ENCODE measurements at regions not wholly inside any gene's neighbourhood (a gene's known extent, or its start where the extent isn't known, plus 50 kb on each side); places are given as distances from the start of the nearest gene placed in this dataset.
A peak's percentile ranks its signal among the peaks of the same experiment; 100 is the strongest.

DNA sequence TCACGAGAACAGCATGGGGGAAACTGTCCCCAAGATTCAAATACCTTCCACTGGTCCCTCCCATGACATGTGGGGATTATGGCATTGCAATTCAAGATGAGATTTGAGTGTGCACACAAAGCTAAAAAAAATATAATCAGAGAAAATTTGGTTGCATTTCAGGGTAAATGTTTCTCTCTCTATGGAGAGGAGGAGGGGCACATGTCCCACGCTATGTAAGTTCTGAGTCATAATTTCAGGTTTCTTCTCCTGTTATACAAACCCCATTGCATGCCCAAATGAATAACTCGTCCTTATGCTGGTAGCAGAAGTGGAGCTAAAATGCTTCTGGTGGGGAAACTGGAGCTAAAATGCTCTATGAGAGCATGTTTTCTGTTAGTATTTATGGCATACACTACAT, 209.7 kb upstream of the DCBLD2 start:
- DNase-seq, result no peak
- in situ Hi-C loops (cut with MboI; ENCODE audit: low pct_unique_long_range_greater_than_20kb, low sequenced_read_pairs), result no loop called here

DNA sequence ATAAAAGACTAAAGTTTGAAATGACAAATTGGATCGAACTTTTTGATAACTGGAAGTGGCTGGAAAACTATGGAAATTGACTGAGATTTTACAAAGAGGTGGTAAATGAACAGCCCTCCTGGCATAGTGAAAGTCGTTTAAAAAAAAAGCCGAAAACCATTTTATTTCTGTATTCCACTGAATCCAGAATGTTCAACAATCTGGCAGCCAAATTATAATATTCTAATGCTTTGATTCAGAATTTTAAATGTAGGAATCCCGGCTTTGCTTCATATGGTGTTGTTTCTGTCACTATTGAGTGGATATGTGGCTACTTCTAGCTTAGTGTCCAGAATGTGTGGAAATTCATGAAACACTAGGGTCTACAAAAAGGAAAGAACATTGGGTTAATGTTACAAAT, 208.9 kb upstream of the DCBLD2 start:
- in situ Hi-C loops (cut with MboI; ENCODE audit: low pct_unique_long_range_greater_than_20kb, low sequenced_read_pairs), result no loop called here

DNA sequence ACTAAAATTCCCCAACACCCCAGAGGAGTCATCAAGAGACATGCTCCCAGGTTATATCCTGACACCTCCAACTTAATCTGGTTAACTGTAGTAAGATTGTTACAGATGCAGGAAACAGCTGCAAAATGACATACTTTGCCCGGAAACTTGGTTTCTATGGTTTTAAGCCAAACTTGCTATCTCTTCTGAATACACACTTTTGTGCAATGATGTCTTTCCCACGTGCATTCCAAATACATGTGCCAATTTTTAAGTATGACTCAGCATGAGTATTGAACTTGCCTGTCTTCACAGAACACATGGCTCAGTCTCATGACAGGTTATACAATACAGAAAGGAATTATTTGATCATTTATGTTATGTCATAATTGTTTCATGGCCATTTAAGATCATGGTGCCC, 207.0 kb upstream of the DCBLD2 start:
- in situ Hi-C loops (cut with MboI; ENCODE audit: low pct_unique_long_range_greater_than_20kb, low sequenced_read_pairs), result no loop called here
- no peak for DNase-seq

More for the DNA sequence above, 208.9 kb upstream of the DCBLD2 start:
- no peak for DNase-seq

DNA sequence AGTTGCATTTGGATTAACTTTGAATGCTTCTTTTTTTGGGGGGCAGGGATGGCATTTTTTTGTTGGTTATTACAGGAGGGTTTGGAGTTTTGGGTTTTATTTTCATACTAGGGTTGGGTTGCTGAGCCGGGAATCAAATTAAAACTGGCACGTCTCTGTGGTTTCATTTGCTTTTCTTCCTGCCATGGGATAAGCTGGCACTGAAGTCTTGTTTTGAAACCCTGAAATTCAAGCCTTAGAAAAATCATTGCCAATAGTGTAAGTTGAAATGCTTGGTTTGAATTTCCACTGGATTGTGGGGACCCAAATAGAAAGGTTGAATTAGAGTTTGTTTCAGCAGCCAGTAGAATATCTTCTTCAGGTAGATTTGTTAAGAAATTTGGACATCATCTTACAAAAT, 193.1 kb upstream of the DCBLD2 start:
- in situ Hi-C loops (cut with MboI; ENCODE audit: low pct_unique_long_range_greater_than_20kb, low sequenced_read_pairs), result no loop called here
- DNase-seq, result no peak

DNA sequence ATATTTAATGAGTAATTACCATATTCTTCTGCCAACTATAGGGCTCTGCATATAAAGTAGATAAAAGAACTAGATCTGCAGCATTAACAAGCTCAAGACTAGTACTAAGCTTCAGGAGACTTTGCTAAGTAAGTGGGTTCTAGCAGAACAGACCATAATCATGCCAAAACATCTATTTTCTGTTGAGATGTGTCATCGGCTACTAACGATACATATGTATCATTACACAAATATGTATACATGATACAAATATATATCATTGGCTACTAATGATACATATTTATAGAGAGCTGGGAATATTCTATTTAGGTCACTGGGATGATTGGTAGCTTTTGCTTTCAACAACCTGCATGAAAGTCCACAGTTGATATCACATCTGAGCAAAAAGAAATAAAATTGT, 185.8 kb upstream of the DCBLD2 start:
- in situ Hi-C loops (cut with MboI; ENCODE audit: low pct_unique_long_range_greater_than_20kb, low sequenced_read_pairs), result no loop called here
- no peak for DNase-seq

DNA sequence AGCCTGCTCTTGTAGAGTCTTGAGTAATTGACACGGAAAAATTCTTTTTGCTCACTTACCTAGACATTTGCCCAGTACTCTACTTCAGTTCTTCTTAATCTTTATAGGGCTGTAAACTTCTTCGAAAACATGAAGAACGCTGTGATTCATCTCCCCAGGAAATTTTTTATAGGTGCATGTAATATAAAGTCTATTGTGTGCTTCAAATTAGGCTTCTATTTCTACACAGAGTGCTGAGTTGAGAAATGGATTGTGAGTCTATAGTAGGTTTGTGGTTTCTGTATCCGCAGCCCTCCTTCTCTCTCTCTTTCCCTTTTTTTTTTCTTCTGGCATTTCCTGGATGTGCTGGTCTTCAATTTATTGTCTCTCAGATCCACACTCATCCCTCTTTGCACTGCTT, 183.3 kb upstream of the DCBLD2 start:
- no peak for DNase-seq
- in situ Hi-C loops (cut with MboI; ENCODE audit: low pct_unique_long_range_greater_than_20kb, low sequenced_read_pairs), result no loop called here

DNA sequence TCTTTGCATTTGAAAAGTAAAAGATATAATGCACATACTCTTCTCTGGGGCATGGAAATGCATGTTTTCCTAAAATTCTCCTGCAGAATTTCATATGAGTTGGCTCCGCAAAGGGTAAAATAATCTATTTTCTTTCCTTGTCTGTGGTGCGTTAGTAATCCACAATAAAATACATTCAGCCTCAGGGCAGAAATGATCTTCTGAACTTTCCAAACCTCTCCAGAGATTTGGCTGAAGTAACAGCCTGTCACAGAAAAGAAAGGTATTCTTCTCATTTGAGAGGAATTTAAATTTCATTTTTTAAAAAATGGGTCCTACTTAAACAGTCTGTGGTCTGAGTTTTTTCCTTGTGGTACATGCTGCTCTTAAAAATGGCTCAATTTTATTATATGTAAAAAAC, 182.7 kb upstream of the DCBLD2 start:
- in situ Hi-C loops (cut with MboI; ENCODE audit: low pct_unique_long_range_greater_than_20kb, low sequenced_read_pairs), result no loop called here
- no peak for DNase-seq

DNA sequence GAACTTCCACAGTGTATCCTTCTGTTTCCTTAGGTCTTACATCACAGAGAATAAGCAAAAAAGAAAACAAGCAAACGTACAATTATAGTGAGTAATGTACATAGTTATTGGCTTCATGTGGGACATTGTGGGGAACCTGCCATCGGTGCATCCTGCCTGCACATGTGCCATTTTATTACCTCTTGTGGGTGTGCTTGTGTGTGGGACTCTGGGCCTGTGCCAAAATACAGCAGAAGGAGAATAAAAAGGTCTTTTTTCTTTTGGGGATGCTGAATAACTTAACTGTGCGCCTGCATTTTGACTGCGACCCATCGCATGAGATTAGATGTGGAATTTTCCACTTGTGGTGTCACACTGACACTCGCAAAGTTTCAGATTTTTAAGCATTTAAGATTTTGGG, 169.6 kb upstream of the DCBLD2 start:
- in situ Hi-C loops (cut with MboI; ENCODE audit: low pct_unique_long_range_greater_than_20kb, low sequenced_read_pairs), result no loop called here
- no peak for DNase-seq

DNA sequence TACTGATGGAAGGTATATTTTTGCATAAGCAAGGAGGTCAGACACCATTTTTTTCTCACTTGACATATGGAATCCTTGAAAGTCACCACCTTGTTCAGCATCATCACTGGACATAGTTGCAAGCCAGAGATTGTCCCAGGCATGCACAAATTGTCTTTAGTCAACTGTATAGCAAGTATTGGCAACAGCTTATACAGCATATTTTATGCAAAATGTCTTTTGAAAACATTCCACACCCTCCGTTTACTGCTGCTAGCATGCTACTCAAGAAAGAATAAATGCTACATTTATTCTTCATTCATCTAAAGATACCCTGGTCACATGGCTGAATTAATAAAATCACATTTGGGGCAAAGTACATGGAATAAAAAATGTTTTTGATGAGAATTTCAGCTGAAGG, 168.5 kb upstream of the DCBLD2 start:
- no peak for DNase-seq
- in situ Hi-C loops (cut with MboI; ENCODE audit: low pct_unique_long_range_greater_than_20kb, low sequenced_read_pairs), result no loop called here

DNA sequence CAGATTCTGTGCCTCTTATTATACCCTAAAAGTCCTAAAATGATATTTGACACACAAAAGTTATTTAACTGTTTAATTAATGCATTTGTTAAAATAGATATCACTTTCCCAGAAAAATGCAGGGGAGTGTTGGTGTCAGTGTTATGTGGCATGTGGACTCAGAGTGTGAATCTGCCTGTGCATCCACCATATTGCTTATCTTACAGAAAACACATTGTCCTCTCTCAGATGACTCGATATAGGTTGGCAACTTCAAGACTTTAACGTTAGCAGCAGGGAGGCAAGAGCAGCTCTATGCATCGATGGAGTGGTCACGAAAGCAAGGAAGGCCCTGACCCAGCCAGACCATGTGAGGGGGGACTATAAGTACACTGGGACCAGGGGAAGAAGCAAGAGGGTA, 165.4 kb upstream of the DCBLD2 start:
- no peak for DNase-seq
- in situ Hi-C loops (cut with MboI; ENCODE audit: low pct_unique_long_range_greater_than_20kb, low sequenced_read_pairs), result no loop called here

DNA sequence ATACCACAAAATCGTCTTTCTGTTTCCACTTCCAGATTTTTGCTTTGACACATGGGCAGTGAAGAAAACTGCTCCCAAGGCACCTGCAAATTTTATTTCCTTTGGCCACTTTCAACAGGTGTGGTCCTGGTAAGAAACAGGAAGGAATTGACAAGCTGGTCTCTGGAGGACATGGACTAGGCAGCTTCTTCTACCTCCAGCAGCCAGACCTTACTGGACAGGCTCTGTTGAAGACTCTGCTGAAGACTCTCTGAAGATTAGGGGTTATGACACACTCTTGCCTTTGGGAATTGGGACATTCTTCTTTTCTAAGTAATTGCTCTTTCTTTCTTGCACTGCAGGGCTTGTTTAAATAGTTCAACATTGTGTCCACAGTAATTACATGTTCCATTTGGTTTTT, 147.7 kb upstream of the DCBLD2 start:
- in situ Hi-C loops (cut with MboI; ENCODE audit: low pct_unique_long_range_greater_than_20kb, low sequenced_read_pairs), result no loop called here
- DNase-seq, result no peak

DNA sequence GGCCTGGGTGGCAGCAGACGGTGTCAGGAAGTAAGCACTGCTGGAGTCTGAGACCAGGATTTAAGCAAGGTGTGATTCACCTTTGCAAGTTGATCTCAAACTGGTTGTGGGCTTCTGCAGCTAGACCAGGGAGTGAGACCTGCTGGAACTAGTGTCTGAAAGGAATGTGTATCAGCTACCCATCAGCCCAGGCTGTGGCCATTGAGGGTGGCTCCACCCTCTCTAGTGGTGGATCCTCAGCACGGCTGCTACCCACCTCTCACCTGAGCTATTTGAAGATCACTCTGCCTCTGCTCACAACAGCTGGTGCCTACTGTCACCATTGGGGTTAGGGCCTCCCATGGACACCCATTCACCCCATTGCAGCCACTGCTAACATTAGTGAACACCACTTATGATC, 140.3 kb upstream of the DCBLD2 start:
- in situ Hi-C loops (cut with MboI; ENCODE audit: low pct_unique_long_range_greater_than_20kb, low sequenced_read_pairs), result no loop called here
- DNase-seq, result no peak

DNA sequence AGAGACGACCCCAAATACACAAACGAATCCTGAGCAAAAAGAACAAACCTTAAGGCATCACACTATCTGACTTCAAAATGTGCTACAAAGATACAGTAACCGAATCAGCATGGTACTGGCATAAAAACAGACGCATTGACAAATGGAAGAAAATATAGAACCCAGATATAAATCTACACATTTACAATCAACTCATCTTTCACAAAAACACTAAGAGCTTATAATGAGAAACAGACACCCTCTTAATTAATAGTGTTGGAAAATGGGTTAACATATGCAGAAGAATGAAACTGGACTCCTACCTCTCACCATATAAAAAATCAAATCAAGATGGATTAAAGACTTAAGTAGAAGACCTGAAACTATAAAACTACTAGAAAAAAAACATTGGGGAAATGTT, 130.3 kb upstream of the DCBLD2 start:
- no peak for DNase-seq
- in situ Hi-C loops (cut with MboI; ENCODE audit: low pct_unique_long_range_greater_than_20kb, low sequenced_read_pairs), result no loop called here

DNA sequence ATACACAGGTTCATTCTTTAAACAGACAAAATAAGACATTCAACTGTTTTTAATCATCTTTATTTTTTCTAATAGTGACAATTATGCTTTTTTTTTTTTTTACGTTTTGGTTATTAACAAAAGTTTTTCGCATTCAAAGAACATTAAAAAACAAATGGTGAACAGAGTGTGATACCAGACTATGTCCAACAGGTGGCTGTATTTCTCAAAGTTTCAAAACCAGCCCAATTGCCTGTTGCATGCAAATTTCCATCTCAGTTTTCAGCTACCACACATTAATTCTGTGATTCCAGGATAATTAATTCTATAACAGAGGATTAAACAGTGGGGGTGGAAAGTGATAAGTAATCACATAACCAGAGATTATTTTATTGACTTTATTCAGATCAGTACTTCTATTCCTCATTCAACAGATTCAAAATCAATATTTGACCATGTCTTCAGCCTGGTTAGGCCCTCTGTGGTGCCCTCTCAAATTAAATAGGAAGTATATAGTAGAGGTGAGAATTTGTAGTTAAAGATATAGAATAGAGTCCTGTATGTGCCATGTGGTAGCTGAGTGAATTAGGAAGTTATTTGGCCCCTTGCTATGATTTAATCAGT, 122.2 kb upstream of the DCBLD2 start:
- DNase-seq, result peak; percentile 55
- in situ Hi-C loops (cut with MboI; ENCODE audit: low pct_unique_long_range_greater_than_20kb, low sequenced_read_pairs), result no loop called here

DNA sequence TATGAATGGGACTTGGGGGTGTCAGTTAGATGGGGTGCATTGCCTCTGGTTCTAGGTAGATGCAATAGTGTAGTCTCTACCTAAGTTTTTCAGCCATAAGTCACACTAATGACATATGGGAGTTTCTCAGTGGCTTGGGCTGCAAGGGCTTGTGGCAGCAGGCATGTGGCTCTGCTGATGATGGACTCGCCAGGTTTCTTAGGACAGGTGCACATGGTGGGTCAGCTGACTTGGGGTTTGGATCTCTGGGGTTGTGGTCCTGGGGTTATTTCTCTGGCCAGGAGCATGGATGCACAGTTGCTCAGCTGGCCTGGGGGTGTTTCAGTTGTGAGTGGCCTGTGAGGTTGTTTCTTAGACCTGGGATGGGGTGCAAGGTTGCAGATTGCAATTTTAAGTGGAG, 120.0 kb upstream of the DCBLD2 start:
- in situ Hi-C loops (cut with MboI; ENCODE audit: low pct_unique_long_range_greater_than_20kb, low sequenced_read_pairs), result no loop called here
- DNase-seq, result no peak

DNA sequence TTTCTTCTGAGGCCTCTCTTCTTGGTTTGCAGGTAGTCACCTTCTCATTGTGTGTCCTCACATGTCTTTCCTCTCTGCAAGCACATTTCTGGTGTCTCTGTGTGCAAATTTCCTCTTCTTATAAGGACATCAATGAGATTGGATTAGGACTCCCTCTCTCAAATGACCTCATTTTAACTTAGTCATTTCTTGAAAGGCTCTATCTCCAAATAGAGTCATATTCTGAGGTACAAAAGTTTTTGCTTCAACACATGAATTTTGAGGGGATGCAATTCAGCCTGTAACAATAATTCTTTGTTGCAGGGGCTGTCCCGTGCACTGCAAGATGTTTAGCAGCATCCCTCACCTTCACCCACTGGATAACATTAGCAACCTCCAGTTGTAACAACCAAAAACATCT, 115.0 kb upstream of the DCBLD2 start:
- in situ Hi-C loops (cut with MboI; ENCODE audit: low pct_unique_long_range_greater_than_20kb, low sequenced_read_pairs), result no loop called here
- no peak for DNase-seq

DNA sequence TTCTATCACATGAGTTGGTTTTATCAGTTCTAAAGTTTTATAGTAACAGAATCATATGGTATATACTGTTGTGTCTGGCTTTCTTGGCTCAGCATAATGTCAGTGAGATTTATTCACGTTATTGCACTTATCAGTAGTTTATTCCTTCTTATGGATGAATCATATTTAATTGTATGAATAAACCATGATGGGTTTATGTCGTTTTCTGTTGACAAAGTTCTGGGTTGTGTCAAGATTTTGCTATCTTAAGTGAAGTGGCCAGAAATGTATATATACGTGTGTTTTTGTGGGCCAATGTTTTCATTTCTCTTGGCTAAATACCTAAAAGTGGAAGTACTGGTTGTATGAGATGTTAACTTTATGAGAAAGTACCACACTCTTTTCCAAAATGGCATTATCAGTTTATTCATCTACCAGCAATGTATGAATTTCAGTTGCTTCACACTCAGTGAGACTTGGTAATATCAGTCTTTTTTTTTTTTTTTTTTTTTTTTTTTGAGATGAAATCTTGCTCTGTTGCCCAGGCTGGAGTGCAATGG, 112.4 kb upstream of the DCBLD2 start:
- DNase-seq, result no peak
- in situ Hi-C loops (cut with MboI; ENCODE audit: low pct_unique_long_range_greater_than_20kb, low sequenced_read_pairs), result no loop called here

DNA sequence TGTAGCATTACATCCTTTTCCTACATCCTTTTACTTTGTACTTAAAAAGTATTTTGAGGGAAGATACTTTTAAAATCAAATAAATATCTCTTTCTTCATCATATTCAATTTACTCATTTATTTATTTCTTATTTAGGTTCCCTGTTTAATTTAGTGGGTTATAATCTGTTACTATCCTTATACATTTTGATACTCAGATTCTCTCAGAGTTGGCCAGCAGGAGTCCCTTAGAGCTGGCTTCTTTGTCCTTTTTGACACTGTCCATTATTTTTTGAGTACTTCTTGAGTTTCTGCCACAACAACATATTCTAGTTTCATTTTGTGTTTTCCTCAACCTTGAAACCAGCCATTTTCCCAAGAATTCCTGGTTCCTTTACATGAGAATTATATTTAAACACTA, 111.6 kb upstream of the DCBLD2 start:
- no peak for DNase-seq
- in situ Hi-C loops (cut with MboI; ENCODE audit: low pct_unique_long_range_greater_than_20kb, low sequenced_read_pairs), result no loop called here

DNA sequence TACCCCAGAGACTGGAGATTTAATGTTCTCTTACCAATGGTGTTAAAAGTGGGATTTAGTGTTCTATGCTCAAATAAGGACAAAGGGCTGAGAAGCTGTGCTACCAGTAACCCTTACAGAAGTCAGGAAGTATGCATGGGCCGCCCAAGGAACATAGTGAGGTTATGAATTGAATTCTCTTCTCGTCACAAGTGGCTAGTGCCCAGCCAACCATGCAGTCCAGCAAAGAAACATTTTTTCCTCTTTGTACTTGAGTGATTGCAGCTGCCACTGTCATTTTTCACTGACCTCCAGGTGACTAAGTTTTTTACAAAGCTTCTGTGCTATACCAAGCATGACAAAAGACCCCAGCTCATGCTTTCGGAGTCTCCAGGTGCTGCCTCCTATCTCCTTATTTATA, 110.6 kb upstream of the DCBLD2 start:
- DNase-seq, result no peak
- in situ Hi-C loops (cut with MboI; ENCODE audit: low pct_unique_long_range_greater_than_20kb, low sequenced_read_pairs), result no loop called here

DNA sequence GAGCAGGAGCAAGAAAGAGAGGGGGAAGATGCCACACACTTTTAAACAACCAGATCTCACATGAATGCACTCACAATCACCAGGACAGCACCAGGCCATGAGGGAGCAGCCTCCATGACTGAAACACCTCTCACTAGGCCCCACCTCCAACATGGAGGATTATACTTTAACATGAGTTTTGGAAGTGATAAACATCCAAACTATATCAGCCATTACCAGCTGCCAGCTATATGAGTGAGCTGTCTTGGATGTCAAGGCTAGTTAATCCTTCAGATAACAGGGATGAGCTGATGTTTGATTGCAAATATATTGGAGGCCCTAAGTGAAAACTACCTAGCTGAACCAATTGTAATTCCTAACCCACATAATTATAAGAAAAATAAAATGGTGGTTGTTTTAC, 108.4 kb upstream of the DCBLD2 start:
- DNase-seq, result no peak
- in situ Hi-C loops (cut with MboI; ENCODE audit: low pct_unique_long_range_greater_than_20kb, low sequenced_read_pairs), result no loop called here

DNA sequence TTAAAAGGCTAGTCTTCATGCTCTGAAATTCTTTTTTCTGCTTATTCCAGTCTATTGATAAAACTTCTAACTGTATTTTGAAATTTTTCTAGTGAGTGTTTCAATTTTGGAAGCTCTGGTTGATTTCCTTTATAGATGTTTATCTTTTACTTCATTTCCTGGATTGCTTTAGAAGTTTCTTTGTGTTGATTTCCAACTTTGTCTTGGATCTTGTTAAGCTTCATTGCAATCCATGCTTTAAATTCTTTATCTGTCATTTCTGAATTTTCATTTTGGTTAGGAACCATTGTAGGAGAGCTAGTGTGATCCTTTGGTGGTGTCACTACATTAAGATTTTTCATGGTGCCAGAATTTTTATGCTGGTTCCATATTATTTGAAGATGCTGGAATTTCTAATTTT, 105.2 kb upstream of the DCBLD2 start:
- in situ Hi-C loops (cut with MboI; ENCODE audit: low pct_unique_long_range_greater_than_20kb, low sequenced_read_pairs), result no loop called here
- DNase-seq, result no peak

DNA sequence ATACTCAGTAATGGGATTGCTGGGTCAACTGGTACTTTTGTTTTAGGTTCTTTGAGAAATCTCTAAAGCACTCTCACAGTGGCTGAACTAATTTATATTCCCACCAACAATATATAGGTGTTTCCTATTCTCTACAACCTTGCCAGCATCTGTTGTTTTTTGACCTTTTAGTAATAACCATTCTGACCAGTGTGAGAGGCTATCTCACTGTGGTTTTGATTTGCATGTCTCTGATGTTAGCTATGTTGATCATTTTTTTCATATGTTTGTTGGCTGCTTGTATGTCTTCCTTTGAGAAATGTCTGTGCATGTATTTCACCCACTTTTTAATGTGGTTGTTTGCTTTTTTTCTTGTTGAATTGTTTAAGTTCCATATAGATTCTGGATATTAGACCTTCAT, 98.2 kb upstream of the DCBLD2 start:
- in situ Hi-C loops (cut with MboI; ENCODE audit: low pct_unique_long_range_greater_than_20kb, low sequenced_read_pairs), result loop anchor here (25.0 kb wide), 2 partner anchors 187 to 387 kb away; no protein-coding TSS in a partner anchor

More for the DNA sequence above, 98.2 kb upstream of the DCBLD2 start:
- no peak for DNase-seq

Measured in KBM-7 (cell line).